Uterus (tissue), 2 donors: ENCODE measurements at regions not wholly inside any gene's neighbourhood (a gene's known extent, or its start where the extent isn't known, plus 50 kb on each side); places are given as distances from the start of the nearest gene placed in this dataset.

ENCODE experiments used
- POLR2A ChIP-seq, 2 donors: fragments of 450-650 bp; IDR thresholded peaks; one replicate each; pipeline ENCODE4 v1.6.1; 2016; ENCODE audit warnings: antibody characterized with exemption in 2 of 2, mild to moderate bottlenecking in 1 of 2, moderate library complexity in 1 of 2
- TF ChIP-seq, protein P1 (sequence below), 4 experiments: fragments of 200-600 bp in 2 of 4; fragments of 450-650 bp in 2 of 4; sonication (generic) in 2 of 4; IDR thresholded peaks; one replicate each; pipeline ENCODE4 v1.5.1; 2016 to 2019; ENCODE audit warnings: antibody characterized with exemption in 4 of 4, mild to moderate bottlenecking in 2 of 4, moderate library complexity in 1 of 4

GRCh38 chr1:112219267-112219666 lies 176.7 kb upstream of the CTTNBP2NL start:
- TF ChIP-seq, protein P1, sequence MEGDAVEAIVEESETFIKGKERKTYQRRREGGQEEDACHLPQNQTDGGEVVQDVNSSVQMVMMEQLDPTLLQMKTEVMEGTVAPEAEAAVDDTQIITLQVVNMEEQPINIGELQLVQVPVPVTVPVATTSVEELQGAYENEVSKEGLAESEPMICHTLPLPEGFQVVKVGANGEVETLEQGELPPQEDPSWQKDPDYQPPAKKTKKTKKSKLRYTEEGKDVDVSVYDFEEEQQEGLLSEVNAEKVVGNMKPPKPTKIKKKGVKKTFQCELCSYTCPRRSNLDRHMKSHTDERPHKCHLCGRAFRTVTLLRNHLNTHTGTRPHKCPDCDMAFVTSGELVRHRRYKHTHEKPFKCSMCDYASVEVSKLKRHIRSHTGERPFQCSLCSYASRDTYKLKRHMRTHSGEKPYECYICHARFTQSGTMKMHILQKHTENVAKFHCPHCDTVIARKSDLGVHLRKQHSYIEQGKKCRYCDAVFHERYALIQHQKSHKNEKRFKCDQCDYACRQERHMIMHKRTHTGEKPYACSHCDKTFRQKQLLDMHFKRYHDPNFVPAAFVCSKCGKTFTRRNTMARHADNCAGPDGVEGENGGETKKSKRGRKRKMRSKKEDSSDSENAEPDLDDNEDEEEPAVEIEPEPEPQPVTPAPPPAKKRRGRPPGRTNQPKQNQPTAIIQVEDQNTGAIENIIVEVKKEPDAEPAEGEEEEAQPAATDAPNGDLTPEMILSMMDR (IDR thresholded peaks at IDR 0.05) = no peak
- TF ChIP-seq POLR2A (IDR thresholded peaks at IDR 0.05) = no peak
